ENCODE measurements at regions not wholly inside any gene's neighbourhood (a gene's known extent, or its start where the extent isn't known, plus 50 kb on each side); places are given as distances from the start of the nearest gene placed in this dataset.

GRCh38 chr9:85368781-85369180, 373.0 kb downstream of the AGTPBP1 start:
- TF ChIP-seq CTCF (IDR thresholded peaks at IDR 0.05; ENCODE audit: control insufficient read depth, insufficient read depth, low read depth, low read length, missing control alignments): no peak
- DNase-seq (ENCODE audit: low read depth): no peak
- H3K4me3 ChIP-seq (ENCODE audit: control insufficient read depth, low read depth, low read length): no peak overlapping the region

GRCh38 chr9:85359161-85359560, 382.6 kb downstream of the AGTPBP1 start:
- H3K4me3 ChIP-seq (ENCODE audit: control insufficient read depth, low read depth, low read length): no peak overlapping the region
- DNase-seq (ENCODE audit: low read depth): no peak
- TF ChIP-seq CTCF (IDR thresholded peaks at IDR 0.05; ENCODE audit: control insufficient read depth, insufficient read depth, low read depth, low read length, missing control alignments): no peak

GRCh38 chr9:85349046-85349445, 392.7 kb downstream of the AGTPBP1 start:
- no peak for DNase-seq (ENCODE audit: low read depth)
- no peak overlapping the region for H3K4me3 ChIP-seq (ENCODE audit: control insufficient read depth, low read depth, low read length)
- TF ChIP-seq CTCF (IDR thresholded peaks at IDR 0.05; ENCODE audit: control insufficient read depth, insufficient read depth, low read depth, low read length, missing control alignments): no peak

GRCh38 chr9:85347541-85347940, 394.2 kb downstream of the AGTPBP1 start:
- DNase-seq (ENCODE audit: low read depth): no peak
- TF ChIP-seq CTCF (IDR thresholded peaks at IDR 0.05; ENCODE audit: control insufficient read depth, insufficient read depth, low read depth, low read length, missing control alignments): no peak
- H3K4me3 ChIP-seq (ENCODE audit: control insufficient read depth, low read depth, low read length): no peak overlapping the region

- no peak for TF ChIP-seq CTCF (IDR thresholded peaks at IDR 0.05; ENCODE audit: control insufficient read depth, insufficient read depth, low read depth, low read length, missing control alignments)
- no peak for DNase-seq (ENCODE audit: low read depth)
- H3K4me3 ChIP-seq (ENCODE audit: control insufficient read depth, low read depth, low read length): no peak overlapping the region
These were observed 396.9 kb downstream of the AGTPBP1 start for GRCh38 chr9:85344901-85345300.

- H3K4me3 ChIP-seq (ENCODE audit: control insufficient read depth, low read depth, low read length): no peak overlapping the region
- no peak for DNase-seq (ENCODE audit: low read depth)
- TF ChIP-seq CTCF (IDR thresholded peaks at IDR 0.05; ENCODE audit: control insufficient read depth, insufficient read depth, low read depth, low read length, missing control alignments): no peak
These were observed 402.4 kb downstream of the AGTPBP1 start for GRCh38 chr9:85339338-85339737.

- DNase-seq (ENCODE audit: low read depth): no peak
- no peak for TF ChIP-seq CTCF (IDR thresholded peaks at IDR 0.05; ENCODE audit: control insufficient read depth, insufficient read depth, low read depth, low read length, missing control alignments)
- no peak overlapping the region for H3K4me3 ChIP-seq (ENCODE audit: control insufficient read depth, low read depth, low read length)
These were observed 407.5 kb downstream of the AGTPBP1 start for GRCh38 chr9:85334228-85334627.

All from AG09309 (cell line).